ENCODE measurements at regions not wholly inside any gene's neighbourhood (a gene's known extent, or its start where the extent isn't known, plus 50 kb on each side); places are given as distances from the start of the nearest gene placed in this dataset.

- no peak for DNase-seq (ENCODE audit: low read depth)
These were observed 100.5 kb downstream of the AASDH start for GRCh38 chr4:56286763-56287162.

DNA sequence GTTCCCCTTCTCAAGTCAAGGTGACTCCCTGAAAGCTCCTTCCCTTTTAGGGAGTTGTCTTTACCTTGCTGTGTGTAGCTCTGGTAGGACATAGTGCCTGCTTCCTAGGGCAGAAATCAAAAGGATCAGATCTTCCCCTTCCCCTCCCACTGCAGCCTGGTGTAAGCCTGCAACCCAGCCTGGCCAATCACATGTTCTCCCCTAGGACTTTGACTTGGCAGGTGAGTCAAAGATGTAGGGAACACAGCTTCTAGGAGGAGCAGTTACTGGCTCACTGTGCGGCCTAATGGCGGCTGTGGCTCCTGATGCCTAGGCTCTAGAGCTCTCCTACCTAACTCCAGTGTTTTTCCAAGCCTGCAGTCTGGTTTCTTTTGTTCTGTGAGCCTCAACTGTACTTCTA lies 103.9 kb downstream of the AASDH start:
- no peak for DNase-seq (ENCODE audit: low read depth)

- no peak for DNase-seq (ENCODE audit: low read depth)
These were observed 105.3 kb downstream of the AASDH start for GRCh38 chr4:56282004-56282403.

DNA sequence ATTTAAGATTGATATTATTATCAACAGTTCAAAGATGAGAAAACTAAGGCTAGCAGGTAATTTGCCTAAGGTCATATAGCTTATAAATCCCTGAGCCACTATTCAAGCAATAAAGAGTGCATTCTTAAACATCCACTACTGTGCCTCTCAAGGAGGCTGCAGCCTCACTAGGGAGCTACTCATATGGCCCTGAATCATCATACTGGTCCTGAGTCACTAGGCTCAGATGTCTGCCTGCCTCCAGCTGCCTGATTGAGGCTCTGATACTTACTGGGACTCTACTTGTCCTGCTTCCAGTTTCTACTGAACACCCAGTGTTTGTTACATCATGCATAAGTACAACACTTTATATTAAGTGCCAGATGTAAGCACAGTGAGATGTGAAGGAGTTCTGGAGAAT lies 110.7 kb downstream of the AASDH start:
- no peak for DNase-seq (ENCODE audit: low read depth)

DNA sequence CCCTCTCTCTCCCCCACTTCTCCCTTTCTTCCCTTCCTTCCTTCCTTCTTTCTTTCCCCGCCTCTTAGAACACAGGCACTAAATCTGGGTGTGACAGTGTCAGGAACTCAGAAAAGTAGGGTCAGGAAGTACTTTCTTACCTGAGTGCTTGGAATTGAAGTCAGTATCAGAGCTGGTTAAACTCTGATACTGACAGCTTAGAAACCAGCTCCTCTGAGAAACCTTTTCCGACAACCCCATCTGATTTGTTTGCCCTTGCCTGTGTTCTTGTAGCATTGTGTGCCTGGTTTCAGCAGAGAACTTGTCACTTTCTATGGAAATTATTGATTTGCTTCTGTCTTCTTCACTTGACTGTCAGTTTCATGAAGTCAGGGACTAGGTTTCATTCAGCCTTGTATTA lies 113.9 kb downstream of the AASDH start:
- DNase-seq (ENCODE audit: low read depth): no peak

DNA sequence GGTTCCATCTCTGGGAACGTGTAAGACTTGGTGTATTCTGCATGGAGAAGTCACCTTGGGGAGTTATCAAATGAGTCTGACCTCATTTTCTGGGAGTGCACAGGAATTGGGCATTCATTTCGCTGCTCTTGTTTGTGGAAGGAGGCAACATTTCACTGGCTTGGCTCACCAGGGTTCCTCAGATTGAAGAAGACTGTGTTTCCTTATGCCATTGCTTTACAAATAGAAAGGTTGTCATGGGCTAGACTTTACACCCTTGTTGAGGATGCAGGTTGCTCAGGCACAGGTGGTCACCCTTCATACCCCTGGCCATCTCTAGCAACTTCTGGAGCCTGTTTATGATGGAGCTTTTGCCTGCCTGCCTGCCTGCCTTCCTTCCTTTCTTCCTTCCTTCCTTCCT lies 114.4 kb downstream of the AASDH start:
- DNase-seq (ENCODE audit: low read depth): no peak

- DNase-seq (ENCODE audit: low read depth): no peak
These were observed 115.3 kb downstream of the AASDH start for GRCh38 chr4:56272003-56272402.

GRCh38 chr4:56271131-56271530 lies 116.2 kb downstream of the AASDH start:
- no peak for DNase-seq (ENCODE audit: low read depth)

DNA sequence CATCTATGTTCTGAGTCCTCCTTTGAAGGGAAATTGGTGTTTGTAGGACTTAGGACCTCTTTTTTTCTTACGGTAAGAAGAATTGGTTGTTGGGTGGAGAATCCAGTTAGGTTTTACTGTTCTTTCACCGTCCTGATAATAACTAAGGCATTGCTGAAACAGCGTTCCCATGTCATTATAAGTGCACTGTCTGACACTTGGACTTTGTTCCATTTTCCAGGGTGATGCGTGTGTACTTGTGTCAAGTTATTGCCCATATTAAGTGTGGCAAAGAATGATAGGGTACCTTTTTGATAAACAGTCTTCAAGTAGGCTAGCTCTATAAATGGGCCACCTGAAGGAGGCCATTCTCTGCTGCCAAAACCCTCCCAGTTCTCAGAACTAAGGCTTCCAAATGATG lies 119.7 kb downstream of the AASDH start:
- DNase-seq (ENCODE audit: low read depth): no peak

DNA sequence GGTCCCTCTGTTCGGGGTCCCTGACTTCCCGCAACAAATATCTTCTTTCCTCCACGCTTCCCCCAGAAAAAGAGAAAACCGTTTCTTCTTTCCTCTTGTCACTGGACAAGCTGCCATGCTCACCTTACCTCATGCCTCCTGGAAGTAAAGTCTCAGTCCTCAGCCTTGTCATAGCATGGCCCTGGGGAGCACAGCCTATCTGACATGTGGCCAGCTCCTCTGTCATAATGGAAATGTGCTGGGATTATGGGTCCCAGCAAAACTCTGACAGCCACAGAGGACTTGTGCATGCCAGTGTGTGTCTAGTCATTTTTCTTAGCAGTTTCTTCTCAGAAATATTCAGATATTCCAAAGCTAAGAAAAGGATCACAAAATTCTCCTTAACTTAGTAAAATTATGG lies 122.4 kb downstream of the AASDH start:
- DNase-seq (ENCODE audit: low read depth): no peak

DNA sequence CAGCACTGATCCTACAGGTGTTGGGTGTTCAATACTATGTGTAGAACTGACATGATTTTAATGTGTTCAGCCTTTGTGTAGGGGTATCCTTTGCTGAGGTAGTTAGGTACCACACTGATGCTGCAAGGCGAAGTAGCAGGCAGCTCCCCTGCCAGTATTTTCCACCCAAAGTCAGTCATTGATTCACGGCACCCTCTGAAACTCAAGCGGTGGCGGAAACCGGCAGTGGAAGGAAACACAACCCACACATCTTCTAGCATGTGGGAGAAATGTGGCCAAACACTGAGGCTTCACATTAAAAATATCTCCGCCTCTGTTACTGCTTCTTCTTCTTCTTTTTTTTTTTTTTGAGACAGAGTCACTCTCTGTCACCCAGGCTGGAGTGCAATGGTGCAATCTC lies 126.3 kb downstream of the AASDH start:
- DNase-seq (ENCODE audit: low read depth): no peak

GRCh38 chr4:56260320-56260719 lies 127.0 kb downstream of the AASDH start:
- DNase-seq (ENCODE audit: low read depth): no peak

GRCh38 chr4:56259655-56260054 lies 127.6 kb downstream of the AASDH start:
- no peak for DNase-seq (ENCODE audit: low read depth)

- no peak for DNase-seq (ENCODE audit: low read depth)
These were observed 131.5 kb downstream of the AASDH start for GRCh38 chr4:56255820-56256219.

DNA sequence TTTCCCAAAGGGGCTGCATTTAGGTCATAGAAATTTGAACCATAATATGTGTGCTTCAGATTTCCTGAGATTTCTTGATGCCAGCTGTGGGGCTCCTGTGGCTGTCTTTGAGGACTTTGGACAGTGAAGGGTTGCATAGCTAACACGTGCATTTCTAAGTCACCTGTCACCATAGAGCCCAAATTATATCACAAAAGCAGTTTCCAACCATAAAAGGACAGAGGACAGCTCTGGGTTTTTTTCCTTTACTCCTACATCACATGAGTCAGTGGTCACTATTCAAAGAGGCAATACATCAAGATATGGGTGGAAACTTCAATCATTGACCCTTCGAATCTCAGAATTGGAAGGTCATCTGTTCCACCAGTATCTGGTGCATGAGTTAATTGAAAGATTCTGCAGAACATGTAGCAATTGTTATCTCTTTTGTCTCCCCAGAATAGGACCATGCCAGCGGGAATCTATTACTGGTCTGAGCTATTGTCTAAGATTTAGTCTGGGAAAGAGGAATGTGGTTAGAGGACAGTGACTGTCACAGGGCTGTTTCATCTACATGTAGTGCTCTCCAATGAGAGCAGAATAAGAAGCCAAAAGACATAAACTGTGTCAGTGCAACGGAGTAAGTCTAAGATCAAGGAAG lies 133.5 kb downstream of the AASDH start:
- DNase-seq (ENCODE audit: low read depth): no peak

DNA sequence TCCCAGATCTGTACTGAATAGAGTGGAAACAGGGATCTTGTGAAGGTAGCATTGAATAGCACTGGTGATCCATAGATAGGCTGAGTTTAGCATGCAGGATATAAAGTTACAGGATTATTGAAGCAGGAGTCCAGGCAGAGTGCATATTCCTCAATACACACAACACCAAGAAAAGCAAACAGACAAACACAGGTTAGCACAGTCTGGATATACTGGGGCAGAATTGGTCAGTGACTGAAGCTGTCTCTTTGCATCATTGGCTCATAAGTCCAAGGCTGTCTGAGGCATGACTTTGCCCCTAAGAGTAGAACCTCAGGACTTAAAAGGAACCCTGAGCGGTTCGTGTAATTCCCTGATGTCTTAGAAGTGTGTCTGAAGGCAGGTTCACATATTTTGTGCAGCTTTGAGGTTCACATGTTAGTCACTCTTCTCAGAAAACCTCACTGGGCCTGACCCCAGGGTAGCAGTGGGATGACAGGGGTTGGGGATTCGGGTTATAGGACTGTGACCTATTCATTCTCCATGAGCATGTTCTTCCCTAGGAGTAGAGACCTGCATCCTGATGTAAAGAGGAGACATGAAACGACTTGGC lies 134.6 kb downstream of the AASDH start:
- no peak for DNase-seq (ENCODE audit: low read depth)

DNA sequence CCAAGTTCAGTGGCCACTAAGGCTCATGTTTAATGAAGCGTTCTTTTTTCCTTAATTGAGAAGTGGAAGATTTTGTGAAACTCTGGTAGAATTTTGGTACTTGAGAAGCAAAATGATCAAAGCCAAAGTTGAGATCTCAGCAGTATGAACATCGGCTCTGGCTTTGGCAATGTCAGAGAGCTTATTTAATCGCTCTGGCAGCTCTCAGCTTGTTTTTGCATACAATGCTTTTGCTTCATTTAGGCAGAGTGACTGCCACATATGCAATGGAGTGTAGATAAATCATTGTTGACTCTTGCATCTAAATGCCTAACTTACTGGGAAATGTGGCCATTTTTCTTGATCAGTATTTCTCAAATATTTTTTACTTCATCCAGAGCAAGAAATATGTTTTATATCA lies 135.7 kb downstream of the AASDH start:
- no peak for DNase-seq (ENCODE audit: low read depth)

DNA sequence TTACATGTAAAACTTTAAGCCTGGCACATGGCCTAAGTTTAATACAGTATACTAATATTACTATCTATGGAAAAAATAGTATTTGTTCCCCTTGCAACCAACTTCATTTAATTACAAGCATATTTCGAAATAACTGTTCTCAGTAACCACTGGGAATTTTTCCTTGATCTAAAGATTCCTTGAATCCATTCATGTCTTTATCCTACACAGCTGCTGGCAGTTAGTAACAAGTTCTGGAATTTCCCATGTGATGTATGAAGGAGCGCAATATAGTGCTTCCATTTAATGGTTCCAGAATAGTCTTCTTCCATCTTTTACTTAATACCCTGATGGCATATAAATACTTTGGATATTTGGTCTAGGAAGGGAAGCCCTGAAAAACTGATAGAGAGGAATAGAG lies 136.5 kb downstream of the AASDH start:
- no peak for DNase-seq (ENCODE audit: low read depth)

GRCh38 chr4:56247646-56248045 lies 139.6 kb downstream of the AASDH start:
- no peak for DNase-seq (ENCODE audit: low read depth)

DNA sequence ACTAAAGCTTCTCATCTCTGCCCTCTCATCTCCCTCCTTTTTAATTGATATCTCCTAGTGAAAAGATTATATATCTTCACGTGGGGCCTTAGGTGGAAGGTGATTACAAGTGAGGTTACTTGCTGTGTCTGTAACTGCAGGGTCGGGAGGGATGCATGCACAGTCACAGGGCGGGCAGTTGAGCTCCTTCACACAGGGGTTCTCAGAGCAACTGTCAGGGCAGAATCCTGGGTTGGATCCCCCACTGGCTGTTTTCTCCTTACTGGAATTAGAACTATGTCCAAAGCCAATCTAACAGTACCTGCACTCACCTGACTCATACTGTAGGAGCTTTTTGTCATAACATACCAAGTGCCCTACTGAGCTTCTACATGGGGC lies 141.1 kb downstream of the AASDH start:
- DNase-seq (ENCODE audit: low read depth): no peak

- DNase-seq (ENCODE audit: low read depth): no peak
These were observed 141.6 kb downstream of the AASDH start for GRCh38 chr4:56245547-56246232.

DNA sequence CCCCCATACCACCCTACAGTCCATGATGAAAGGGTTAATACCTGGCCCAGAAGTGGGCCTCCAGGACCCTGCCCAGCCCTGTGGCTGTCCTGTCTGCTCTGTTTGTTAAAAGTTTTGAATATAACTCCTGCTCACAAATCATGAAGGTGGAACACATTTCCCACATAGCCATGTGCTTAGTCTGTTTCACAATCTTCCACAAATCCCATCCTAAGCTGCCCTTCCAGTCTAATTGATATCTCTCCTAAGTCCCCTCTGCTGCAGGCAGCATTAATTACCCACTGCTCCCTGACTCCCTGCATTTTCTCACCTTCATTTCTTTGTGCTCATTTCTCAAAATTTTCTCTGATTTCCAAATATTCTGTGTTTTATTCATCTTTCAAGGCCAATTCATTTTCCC lies 142.6 kb downstream of the AASDH start:
- no peak for DNase-seq (ENCODE audit: low read depth)

DNA sequence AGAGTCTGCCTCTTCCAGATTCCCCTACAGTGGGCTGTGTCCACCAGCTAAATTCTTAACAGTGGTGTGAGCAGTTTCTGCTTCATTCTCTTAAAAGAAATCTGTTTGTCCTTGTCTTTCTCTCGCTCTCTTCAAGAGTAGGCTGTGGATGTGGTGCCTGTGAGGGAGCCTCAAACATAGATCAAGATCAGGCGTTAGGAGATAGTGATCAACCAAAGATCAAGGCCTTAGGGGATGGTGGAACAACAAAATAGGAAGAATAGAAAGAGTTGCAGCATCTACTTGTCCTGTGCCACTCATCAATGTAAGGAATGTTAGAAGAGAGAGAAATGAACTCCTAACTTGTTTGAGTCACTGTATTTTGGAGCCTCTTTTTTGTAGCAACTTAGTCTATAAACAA lies 144.2 kb downstream of the AASDH start:
- DNase-seq (ENCODE audit: low read depth): no peak

DNA sequence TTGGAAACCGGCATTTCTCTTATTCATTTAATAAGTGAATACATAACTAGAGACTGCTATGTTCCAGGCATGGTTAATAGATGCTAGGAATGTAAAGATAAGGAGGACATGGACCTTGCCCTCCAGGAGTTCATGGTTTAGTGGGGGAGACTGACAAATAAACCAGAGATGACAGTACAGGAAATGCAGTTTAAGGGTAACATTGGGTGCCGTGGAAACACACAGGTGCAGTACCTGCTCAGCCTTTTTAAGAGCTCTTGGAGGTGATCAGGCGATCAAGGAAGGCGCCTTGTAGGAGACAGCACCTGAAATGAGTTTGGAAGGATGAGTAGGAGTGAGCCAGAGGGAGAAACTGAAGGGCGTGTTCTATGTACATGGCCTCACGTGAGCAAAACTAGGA lies 145.8 kb downstream of the AASDH start:
- no peak for DNase-seq (ENCODE audit: low read depth)

Data from CMK (cell line).